ENCODE measurements at regions not wholly inside any gene's neighbourhood (a gene's known extent, or its start where the extent isn't known, plus 50 kb on each side); places are given as distances from the start of the nearest gene placed in this dataset.

DNA sequence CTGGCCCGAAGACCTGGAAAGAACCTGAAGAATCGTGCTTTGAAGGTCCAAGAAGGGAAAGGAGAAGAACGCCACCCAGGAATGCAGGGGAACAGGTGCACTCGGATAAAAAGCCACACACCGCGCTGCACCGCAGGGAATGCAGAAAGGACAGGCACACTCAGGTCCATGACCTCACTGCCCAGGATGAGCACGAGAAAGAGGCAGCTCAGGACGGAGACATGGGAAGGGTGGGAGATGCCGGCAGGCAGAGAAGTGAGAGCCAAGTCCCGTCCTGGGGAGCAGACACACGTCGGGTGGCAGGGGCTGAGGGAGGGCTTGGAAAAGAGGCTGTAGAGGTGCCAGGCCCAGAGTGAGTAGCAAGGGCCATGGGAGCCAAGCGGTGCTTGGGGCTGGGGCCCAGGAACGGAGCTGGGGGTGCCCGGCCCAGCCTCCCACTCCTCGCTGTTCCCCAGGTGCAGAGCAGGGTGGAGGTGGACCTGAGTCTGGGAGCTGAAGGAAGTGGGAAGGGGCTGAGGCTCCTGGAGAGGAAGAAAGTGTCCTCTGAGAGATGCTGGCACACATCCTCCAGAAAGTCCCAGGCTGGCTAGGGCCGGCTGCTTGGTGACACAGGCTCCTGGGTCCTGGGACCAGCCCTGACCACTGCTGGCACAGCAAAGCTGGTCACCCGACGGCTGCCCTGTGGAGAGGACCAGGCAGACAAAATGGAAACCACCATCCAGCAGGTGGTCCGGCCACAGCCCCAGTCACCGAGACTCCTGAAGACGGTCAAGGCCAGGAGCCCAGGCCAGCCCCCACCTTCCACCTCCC is 91.3 kb downstream of the PSMB1 start:
- Mint-ChIP-seq H3K27ac (ENCODE audit: low read depth) (peak overlapping the region; percentile 50), H3K4me1 (peaks cover 45% of the 10 kb centered on the region)
- DNase-seq (ENCODE audit: low spot score in 2 of 2): no peak

DNA sequence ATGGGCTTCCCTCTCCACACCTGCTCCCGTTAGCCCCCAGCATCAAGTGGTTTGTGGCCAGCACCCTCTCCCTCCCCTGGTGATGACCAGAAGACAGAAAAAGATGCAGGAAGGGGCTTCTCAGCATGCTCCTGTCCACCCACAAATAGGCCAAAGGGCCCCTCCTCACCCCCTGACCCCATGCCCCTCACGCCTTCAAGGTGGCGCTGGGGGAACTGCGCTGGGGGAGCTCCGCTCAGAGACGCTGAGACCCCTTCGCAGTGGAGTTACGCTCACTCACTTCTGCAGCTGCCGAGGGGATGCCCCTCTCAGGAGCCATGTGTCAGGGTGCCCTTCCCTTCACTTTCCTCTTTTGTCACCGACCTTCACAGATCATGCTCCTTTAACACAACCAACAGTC is 92.0 kb downstream of the PSMB1 start:
- DNase-seq (ENCODE audit: low spot score in 2 of 2) (no peak), ATAC-seq (replicated peaks; ENCODE audit: extremely low read depth, poor library complexity, severe bottlenecking) (no peak)
- Mint-ChIP-seq H3K36me3 (ENCODE audit: insufficient read depth) (peaks cover 2% of the 10 kb centered on the region), H3K4me1 (peaks cover 45% of the 10 kb centered on the region), H3K4me3 (no peak overlapping the region), H3K27me3 (no peaks in the 10 kb centered on the region), H3K9me3 (no peaks in the 10 kb centered on the region), H3K27ac (ENCODE audit: low read depth) (peak overlapping the region; percentile 50)

More for the DNA sequence above, 91.3 kb downstream of the PSMB1 start:
- ATAC-seq (replicated peaks; ENCODE audit: extremely low read depth, poor library complexity, severe bottlenecking): no peak
- Mint-ChIP-seq H3K27me3 (no peaks in the 10 kb centered on the region), H3K36me3 (ENCODE audit: insufficient read depth) (peaks cover 2% of the 10 kb centered on the region), H3K9me3 (no peaks in the 10 kb centered on the region), H3K4me3 (peak overlapping the region; percentile 42)

DNA sequence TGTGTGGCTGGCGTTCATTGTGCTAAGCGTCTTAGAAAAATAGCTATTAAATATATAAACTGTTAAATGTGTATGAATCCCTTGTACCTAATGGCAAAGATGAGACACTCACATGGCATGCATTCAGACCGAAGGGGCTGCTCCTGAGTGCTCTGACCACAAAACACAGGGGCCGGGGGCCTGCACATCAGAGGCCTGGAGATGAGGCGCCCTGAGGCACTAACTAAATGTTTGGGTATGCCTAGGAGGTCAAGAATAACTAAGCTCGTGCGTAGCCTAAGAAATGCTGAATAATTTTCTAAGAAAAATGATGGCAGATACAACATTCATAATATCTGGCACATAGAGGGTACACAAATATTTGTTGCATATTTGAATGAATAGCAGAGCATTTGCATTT is 92.5 kb downstream of the PSMB1 start:
- Mint-ChIP-seq H3K4me1 (peaks cover 45% of the 10 kb centered on the region), H3K4me3 (no peak overlapping the region), H3K27ac (ENCODE audit: low read depth) (no peak overlapping the region), H3K27me3 (no peaks in the 10 kb centered on the region), H3K9me3 (no peaks in the 10 kb centered on the region), H3K36me3 (ENCODE audit: insufficient read depth) (peaks cover 2% of the 10 kb centered on the region)
- DNase-seq (ENCODE audit: low spot score in 2 of 2) (no peak), ATAC-seq (replicated peaks; ENCODE audit: extremely low read depth, poor library complexity, severe bottlenecking) (no peak)

DNA sequence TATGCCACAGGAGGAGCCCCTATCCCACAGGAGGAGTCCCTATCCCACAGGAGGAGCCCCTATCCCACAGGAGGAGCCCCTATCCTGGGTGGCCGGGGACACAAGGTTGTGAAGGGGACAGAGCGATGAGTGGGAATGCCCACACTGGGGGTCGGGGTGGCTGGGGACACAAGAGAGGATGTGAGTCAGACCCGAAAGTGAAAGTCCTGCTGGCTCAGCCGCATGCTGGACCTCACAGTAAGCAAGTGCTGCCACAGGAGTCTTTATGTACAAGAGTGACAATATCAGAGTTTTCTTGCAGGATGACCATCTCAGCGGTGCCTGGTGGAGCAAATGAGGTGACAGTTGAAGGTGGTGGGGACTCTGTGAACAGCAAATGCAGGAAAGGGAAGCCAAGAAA is 93.7 kb downstream of the PSMB1 start:
- H3K27me3 Mint-ChIP-seq: no peaks in the 10 kb centered on the region
- ATAC-seq (replicated peaks; ENCODE audit: extremely low read depth, poor library complexity, severe bottlenecking) (no peak), DNase-seq (ENCODE audit: low spot score in 2 of 2) (no peak)
- H3K4me1 Mint-ChIP-seq: peaks cover 47% of the 10 kb centered on the region
- H3K9me3 Mint-ChIP-seq: no peaks in the 10 kb centered on the region
- H3K27ac Mint-ChIP-seq (ENCODE audit: low read depth): no peak overlapping the region
- peak overlapping the region; percentile 56 for H3K4me3 Mint-ChIP-seq
- peaks cover 2% of the 10 kb centered on the region for H3K36me3 Mint-ChIP-seq (ENCODE audit: insufficient read depth)

DNA sequence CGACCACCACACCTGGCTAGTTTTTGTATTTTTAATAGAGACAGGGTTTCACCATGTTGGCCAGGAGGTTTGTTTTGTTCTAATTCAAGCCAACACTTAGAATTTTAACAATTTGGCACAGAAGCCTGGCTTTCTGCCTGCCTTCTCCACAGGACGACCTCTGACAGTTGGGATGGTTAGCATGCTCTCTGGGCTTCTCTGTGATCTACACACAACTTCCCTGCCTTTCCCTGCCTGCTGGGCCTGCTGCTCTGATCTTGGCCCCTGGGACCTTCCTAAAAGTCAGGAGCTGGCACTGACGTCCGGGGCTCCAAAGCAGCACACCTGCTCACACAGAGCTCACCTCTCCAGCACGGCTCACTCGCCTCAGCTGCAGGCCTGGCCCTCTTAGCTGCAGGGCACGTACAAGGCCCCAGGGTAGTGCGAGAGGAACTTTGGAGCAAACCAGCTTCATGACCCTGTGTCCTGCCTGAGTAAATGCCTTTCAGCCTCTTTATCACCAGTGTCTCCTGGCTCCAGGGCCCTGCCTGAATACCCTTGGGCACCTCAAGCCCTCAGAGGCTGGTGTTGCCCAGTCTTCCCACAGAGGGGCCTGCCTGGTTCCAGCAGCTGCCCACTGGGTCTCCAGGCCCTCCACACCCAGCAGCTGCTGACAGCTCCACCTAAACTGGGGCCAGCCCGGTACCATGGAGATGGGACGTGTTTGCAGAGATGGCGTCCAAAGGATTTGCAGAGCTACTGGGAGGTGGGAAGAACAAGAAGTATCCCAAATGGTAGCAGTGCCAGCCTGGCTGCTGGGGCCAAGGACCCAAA is 96.0 kb downstream of the PSMB1 start:
- Mint-ChIP-seq H3K27me3 (no peaks in the 10 kb centered on the region), H3K9me3 (peaks cover 6% of the 10 kb centered on the region), H3K27ac (ENCODE audit: low read depth) (peak overlapping the region; percentile 32), H3K4me1 (peaks cover 33% of the 10 kb centered on the region), H3K4me3 (no peak overlapping the region), H3K36me3 (ENCODE audit: insufficient read depth) (no peaks in the 10 kb centered on the region)
- DNase-seq (ENCODE audit: low spot score in 2 of 2) (no peak), ATAC-seq (replicated peaks; ENCODE audit: extremely low read depth, poor library complexity, severe bottlenecking) (no peak)

All from central memory CD8-positive, alpha-beta T cell (primary cell).